ENCODE measurements at regions not wholly inside any gene's neighbourhood (a gene's known extent, or its start where the extent isn't known, plus 50 kb on each side); places are given as distances from the start of the nearest gene placed in this dataset.
"Not testable (repeated sequence)": the region's sequence is repeated elsewhere in the genome, so short reads cannot be mapped to it uniquely, and the experiment has no call there.

DNA sequence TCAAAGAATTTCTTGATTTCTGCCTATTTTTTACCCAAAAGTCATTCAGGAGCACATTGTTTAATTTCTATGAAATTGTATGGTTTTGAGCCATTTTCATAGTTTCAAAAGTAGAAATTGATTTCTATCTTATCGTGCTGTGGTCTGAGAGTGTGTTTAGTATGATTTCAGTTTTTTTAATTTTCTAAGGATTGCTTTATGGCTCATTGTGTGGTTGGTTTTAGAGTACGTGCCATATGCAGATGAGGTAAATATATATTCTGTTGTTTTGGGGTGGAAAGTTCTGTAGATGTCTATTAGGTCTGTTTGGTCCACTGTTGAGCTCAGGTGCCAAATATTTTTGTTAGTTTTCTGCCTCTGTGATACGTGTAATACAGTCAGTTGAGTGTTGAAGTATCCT, 487.1 kb upstream of the CBLB start:
- ATAC-seq, result no peak

GRCh38 chr3:106359692-106360091, 490.9 kb upstream of the CBLB start:
- no peak for DNase-seq
- Histone ChIP-seq H3K36me3 (no peaks in the 10 kb centered on the region), H3K27me3 (no peaks in the 10 kb centered on the region), H3K9me3 (no peaks in the 10 kb centered on the region), H3K4me3 (no peak overlapping the region), H3K27ac (no peak overlapping the region), H3K4me1 (no peaks in the 10 kb centered on the region)
- intact Hi-C loops (cut with DNase I), result no loop called here
- no peak for ATAC-seq
- no peak for TF ChIP-seq CTCF (IDR thresholded peaks at IDR 0.05)

More for the DNA sequence above, 487.1 kb upstream of the CBLB start:
- intact Hi-C loops (cut with DNase I), result no loop called here
- Histone ChIP-seq H3K4me1 (no peaks in the 10 kb centered on the region), H3K9me3 (no peaks in the 10 kb centered on the region), H3K27me3 (no peaks in the 10 kb centered on the region), H3K36me3 (no peaks in the 10 kb centered on the region), H3K4me3 (no peak overlapping the region), H3K27ac (no peak overlapping the region)
- no peak for TF ChIP-seq CTCF (IDR thresholded peaks at IDR 0.05)
- no peak for DNase-seq

DNA sequence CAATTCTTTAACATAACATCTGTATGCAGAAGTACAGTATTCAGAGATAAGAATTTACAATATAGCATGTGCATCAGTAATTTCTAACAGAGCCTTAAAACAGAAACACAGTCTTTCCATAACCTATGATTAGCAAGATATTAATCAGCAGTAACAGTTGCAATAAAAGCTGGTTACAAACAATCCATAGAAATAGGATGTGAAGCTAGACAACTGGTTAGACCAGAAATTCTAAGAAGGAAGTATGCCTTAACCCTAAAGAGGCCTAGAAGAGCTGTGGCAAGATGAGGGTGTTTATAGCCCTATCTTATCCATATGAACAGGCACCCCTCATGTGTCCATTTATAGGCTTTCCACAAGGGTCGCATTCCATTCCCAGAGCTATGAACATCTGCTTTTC, 492.1 kb upstream of the CBLB start:
- intact Hi-C loops (cut with DNase I); H3K36me3 ChIP-seq; H3K9me3 ChIP-seq; DNase-seq; H3K4me3 ChIP-seq; H3K27ac ChIP-seq; H3K4me1 ChIP-seq; H3K27me3 ChIP-seq; ATAC-seq: not testable (repeated sequence)

DNA sequence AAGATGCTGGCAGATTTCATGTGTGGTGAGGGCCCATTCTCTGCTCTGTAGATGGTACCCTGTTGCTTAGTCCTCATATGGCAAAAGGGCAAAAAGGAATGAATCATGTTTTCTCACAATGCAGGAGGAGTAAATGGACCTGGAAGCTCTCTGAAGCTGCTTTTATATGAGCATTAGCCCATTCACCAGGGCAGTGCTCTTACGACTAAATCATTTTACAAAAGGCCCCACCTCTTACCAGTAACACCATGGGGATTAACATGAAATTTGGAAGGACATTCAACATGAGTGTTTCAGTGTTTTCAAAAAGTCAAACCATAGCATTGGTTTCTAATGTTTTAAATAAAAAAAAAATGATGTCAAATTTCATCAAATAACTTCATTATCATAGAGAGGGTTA, 495.7 kb upstream of the CBLB start:
- DNase-seq (no peak), ATAC-seq (no peak)
- Histone ChIP-seq H3K4me3 (no peak overlapping the region), H3K36me3 (no peaks in the 10 kb centered on the region), H3K27ac (no peak overlapping the region), H3K4me1 (no peaks in the 10 kb centered on the region), H3K27me3 (no peaks in the 10 kb centered on the region), H3K9me3 (no peaks in the 10 kb centered on the region)
- intact Hi-C loops (cut with DNase I), result no loop called here
- TF ChIP-seq CTCF (IDR thresholded peaks at IDR 0.05), result no peak

DNA sequence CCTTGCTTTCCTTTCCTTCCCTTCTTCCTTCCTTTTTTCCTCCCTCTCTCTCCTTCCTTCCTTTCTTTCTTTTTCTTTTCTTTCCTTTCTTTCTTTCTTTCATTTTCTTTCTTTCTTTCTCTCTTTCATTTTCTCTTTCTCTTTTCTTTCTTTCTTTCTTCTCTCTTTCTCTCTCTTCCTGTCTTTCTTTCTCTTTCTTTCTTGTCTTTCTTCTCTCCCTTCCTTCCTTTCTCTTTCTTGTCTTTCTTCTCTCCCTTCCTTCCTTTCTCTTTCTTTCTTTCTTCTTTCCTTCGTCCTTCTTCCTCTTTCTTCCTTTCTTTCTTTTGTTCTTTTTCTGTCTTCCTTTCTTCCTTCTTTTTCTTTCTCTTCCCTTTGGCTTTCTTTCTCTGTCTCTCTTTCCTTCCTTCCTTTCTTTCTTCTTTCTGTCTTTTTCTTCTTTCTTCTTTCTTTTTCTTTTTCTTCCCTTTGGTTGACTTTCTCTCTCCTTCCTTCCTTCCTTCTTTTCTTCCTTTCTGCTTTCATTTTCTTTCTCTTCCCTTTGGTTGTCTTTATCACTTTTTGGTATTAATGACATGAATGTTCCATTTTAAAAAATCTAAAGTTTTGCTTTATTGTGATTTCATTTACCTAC, 496.4 kb upstream of the CBLB start:
- ATAC-seq (no peak), DNase-seq (no peak)
- TF ChIP-seq CTCF (IDR thresholded peaks at IDR 0.05), result no peak
- no peaks in the 10 kb centered on the region for H3K36me3 ChIP-seq
- H3K9me3 ChIP-seq, result no peaks in the 10 kb centered on the region
- H3K27me3 ChIP-seq, result no peaks in the 10 kb centered on the region
- intact Hi-C loops (cut with DNase I), result no loop called here
- no peak overlapping the region for H3K4me3 ChIP-seq
- no peak overlapping the region for H3K27ac ChIP-seq
- no peaks in the 10 kb centered on the region for H3K4me1 ChIP-seq

- Histone ChIP-seq H3K9me3 (no peaks in the 10 kb centered on the region), H3K4me3 (no peak overlapping the region), H3K27me3 (no peaks in the 10 kb centered on the region), H3K27ac (no peak overlapping the region), H3K4me1 (no peaks in the 10 kb centered on the region), H3K36me3 (no peaks in the 10 kb centered on the region)
- intact Hi-C loops (cut with DNase I), result no loop called here
- no peak for ATAC-seq
- TF ChIP-seq CTCF (IDR thresholded peaks at IDR 0.05), result no peak
- no peak for DNase-seq
These were observed 497.5 kb upstream of the CBLB start for GRCh38 chr3:106366352-106366751.
